ENCODE measurements at regions not wholly inside any gene's neighbourhood (a gene's known extent, or its start where the extent isn't known, plus 50 kb on each side); places are given as distances from the start of the nearest gene placed in this dataset.

- TF ChIP-seq CTCF (IDR thresholded peaks at IDR 0.05) (no peak), POLR2A (IDR thresholded peaks at IDR 0.05) (no peak)
Observed at GRCh38 chr5:10157085-10157669, 92.5 kb downstream of the ATPSCKMT start.
